GM10266 (cell line): ENCODE measurements at regions not wholly inside any gene's neighbourhood (a gene's known extent, or its start where the extent isn't known, plus 50 kb on each side); places are given as distances from the start of the nearest gene placed in this dataset.

Source experiments
- DNase-seq: peaks from one replicate; pipeline ENCODE4 v3.0.0; 2012; ENCODE audit errors: extremely low spot score
- TF ChIP-seq, protein P1 (sequence below): IDR thresholded peaks from 2 replicates; pipeline ENCODE4 v1.5.1; 2012; ENCODE audit warnings: mild to moderate bottlenecking, low read depth; ENCODE audit not compliant: control insufficient read depth, insufficient read depth; ENCODE audit errors: missing control alignments

DNA sequence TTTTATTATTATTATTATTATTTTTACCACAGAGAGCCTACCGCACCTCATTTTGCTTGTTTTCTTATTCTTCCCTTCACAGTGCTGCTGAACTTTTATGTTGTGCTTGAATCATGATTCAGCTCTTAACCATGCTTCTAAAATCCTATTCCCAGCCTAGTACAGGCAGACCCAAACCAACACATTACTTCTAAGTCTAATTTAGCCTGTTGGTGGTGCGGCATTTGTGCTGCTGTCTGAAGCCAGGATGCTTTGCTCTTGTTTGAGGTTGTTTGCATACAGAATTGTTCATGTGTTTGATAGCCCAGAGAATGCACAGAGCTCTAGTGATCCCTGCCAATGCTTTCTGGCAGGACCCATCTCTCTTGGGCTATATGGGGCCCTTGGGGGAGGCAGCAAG, 213.5 kb upstream of the KCNG1 start:
- DNase-seq = no peak

GRCh38 chr20:51233345-51233744, 210.4 kb upstream of the KCNG1 start:
- TF ChIP-seq, protein P1, sequence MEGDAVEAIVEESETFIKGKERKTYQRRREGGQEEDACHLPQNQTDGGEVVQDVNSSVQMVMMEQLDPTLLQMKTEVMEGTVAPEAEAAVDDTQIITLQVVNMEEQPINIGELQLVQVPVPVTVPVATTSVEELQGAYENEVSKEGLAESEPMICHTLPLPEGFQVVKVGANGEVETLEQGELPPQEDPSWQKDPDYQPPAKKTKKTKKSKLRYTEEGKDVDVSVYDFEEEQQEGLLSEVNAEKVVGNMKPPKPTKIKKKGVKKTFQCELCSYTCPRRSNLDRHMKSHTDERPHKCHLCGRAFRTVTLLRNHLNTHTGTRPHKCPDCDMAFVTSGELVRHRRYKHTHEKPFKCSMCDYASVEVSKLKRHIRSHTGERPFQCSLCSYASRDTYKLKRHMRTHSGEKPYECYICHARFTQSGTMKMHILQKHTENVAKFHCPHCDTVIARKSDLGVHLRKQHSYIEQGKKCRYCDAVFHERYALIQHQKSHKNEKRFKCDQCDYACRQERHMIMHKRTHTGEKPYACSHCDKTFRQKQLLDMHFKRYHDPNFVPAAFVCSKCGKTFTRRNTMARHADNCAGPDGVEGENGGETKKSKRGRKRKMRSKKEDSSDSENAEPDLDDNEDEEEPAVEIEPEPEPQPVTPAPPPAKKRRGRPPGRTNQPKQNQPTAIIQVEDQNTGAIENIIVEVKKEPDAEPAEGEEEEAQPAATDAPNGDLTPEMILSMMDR = no peak
- no peak for DNase-seq

More for the DNA sequence above, 213.5 kb upstream of the KCNG1 start:
- TF ChIP-seq, protein P1 = no peak

- TF ChIP-seq, protein P1 = no peak
Measured at GRCh38 chr20:51230727-51231126, 207.8 kb upstream of the KCNG1 start.

DNA sequence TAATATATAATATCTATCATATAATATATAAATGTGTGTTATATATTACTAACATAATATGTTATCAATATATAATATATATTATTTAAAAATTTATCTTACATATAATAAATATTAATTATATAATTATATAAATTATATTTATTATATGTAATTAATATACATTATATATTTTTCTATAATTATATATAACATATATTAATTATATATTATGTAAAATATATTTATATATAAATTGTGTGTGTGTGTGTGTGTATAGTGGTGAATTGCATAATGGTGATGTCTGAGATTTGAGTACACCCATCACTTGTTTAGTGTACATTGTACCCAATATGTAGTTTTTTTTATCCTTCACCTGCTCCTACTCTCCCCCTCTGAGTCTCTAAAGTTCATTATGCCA, 205.9 kb upstream of the KCNG1 start:
- TF ChIP-seq, protein P1 = no peak
- DNase-seq = no peak

More at GRCh38 chr20:51230727-51231126, 207.8 kb upstream of the KCNG1 start:
- no peak for DNase-seq

DNA sequence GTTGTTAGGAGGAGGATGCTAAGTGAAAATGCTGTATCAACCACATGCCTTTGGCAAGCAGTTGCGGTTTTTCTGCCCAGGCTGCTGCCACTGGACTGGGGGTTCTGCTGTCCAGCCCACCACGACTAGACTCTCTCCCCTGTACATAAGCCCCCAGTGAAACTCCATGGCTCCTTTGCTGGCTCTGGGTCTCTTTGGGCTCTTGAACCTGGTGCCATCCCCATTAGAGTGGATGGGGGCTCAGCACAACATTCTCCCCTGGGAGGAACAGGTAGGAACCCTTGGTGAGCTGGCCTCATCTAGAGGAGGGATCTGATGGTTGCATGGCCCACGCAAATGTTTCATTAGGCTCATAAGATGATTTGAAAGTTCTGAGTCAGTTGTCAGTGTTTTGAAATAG, 204.8 kb upstream of the KCNG1 start:
- TF ChIP-seq, protein P1 = no peak

DNA sequence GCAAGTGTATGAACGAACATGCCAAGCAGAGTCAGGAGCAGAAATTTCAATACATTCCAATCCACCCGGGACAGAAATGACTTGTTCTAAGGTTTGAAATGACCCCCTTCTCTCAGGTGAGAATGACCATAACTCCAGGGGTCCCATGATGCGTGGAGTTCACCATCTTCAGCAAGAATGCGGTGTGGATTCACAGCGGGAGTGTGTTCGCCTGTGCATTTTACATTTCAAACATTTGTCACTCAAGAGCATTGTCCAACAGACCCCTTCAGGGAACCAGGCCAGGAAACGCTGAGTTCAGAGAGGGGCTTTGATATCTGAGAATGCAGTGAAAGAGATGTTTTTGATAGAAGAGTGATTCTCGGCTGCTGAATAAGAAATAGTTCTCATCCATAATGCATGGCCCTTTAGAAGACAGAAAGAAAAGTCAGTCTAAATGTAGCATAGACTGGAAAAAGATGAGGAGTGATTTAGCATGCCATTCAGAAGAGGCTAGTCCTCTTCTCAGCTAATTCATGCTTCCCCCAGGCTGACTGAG, 200.3 kb upstream of the KCNG1 start:
- no peak for DNase-seq
- TF ChIP-seq, protein P1 = no peak

More for the DNA sequence above, 204.8 kb upstream of the KCNG1 start:
- DNase-seq = no peak

DNA sequence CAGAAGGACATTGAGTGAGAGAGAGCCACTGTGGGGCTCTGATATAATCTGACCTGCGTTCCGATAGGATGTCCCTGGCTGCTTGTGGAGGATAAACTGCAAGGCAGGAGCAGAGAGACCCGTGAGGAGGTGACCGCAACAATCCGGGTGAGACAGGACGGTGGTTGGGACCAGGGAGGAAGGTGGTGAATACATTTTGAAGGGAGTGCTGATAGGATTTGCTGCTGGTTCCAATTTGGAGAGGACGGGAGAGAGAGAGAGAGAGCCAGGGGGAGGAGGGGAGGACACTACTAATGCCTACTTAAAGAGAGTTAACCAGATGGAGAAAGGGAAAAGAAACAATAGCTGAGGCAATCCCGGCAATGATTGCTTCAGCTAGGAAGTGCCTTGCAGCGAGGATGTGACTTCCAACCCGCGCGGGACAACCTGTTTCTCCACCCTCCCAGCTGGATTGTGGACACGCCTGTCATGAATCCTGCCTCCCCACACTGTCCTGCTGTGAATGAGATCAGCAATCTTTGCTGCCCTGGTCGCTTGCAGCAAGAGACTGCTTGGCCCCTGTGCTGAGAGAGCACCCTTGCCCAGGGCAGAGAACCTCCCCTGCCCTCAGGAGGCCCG, 199.0 kb upstream of the KCNG1 start:
- no peak for DNase-seq
- TF ChIP-seq, protein P1 = no peak
